ENCODE measurements at regions not wholly inside any gene's neighbourhood (a gene's known extent, or its start where the extent isn't known, plus 50 kb on each side); places are given as distances from the start of the nearest gene placed in this dataset.

- Mint-ChIP-seq H3K4me3 (ENCODE audit: unreplicated experiment) (no peak overlapping the region), H3K27ac (ENCODE audit: unreplicated experiment) (no peak overlapping the region), H3K36me3 (ENCODE audit: unreplicated experiment) (no peaks in the 10 kb centered on the region), H3K4me1 (ENCODE audit: unreplicated experiment) (no peaks in the 10 kb centered on the region), H3K27me3 (ENCODE audit: unreplicated experiment) (no peaks in the 10 kb centered on the region), H3K9me3 (ENCODE audit: unreplicated experiment) (no peaks in the 10 kb centered on the region)
- TF ChIP-seq CTCF (IDR thresholded peaks at IDR 0.05): no peak
- no peak for DNase-seq (ENCODE audit: extremely low spot score, unreplicated experiment)
These were observed 78.5 kb upstream of the TAB3 start for GRCh38 chrX:30967516-30967915.

DNA sequence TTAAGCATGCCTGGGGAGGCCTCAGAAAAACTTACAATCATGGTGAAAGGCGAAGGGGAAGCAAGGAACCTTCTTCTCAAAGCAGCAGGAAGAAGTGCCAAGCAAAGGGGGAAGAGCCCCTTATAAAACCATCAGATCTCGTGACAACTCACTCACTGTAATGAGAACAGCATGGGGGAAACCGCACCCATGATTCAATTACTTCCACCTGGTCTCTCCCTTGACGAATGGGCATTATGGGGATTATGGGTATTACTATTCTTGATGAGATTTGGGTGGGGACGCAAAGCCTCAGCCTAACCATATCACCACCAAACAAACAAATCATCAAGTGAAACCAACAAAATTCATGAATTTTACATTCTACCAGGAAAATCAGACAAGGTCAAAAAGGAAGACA, 76.7 kb upstream of the TAB3 start:
- H3K27ac Mint-ChIP-seq (ENCODE audit: unreplicated experiment): no peak overlapping the region

GRCh38 chrX:30961387-30962174, 72.5 kb upstream of the TAB3 start:
- Mint-ChIP-seq H3K4me3 (ENCODE audit: unreplicated experiment) (no peak overlapping the region), H3K27ac (ENCODE audit: unreplicated experiment) (no peak overlapping the region), H3K36me3 (ENCODE audit: unreplicated experiment) (no peaks in the 10 kb centered on the region), H3K27me3 (ENCODE audit: unreplicated experiment) (no peaks in the 10 kb centered on the region), H3K4me1 (ENCODE audit: unreplicated experiment) (no peaks in the 10 kb centered on the region), H3K9me3 (ENCODE audit: unreplicated experiment) (no peaks in the 10 kb centered on the region)
- TF ChIP-seq CTCF (IDR thresholded peaks at IDR 0.05): no peak
- no peak for DNase-seq (ENCODE audit: extremely low spot score, unreplicated experiment)

More for the DNA sequence above, 76.7 kb upstream of the TAB3 start:
- no peaks in the 10 kb centered on the region for H3K9me3 Mint-ChIP-seq (ENCODE audit: unreplicated experiment)
- H3K27me3 Mint-ChIP-seq (ENCODE audit: unreplicated experiment): no peaks in the 10 kb centered on the region
- no peaks in the 10 kb centered on the region for H3K4me1 Mint-ChIP-seq (ENCODE audit: unreplicated experiment)
- H3K4me3 Mint-ChIP-seq (ENCODE audit: unreplicated experiment): no peak overlapping the region
- H3K36me3 Mint-ChIP-seq (ENCODE audit: unreplicated experiment): no peaks in the 10 kb centered on the region
- DNase-seq (ENCODE audit: extremely low spot score, unreplicated experiment): no peak
- TF ChIP-seq CTCF (IDR thresholded peaks at IDR 0.05): no peak

DNA sequence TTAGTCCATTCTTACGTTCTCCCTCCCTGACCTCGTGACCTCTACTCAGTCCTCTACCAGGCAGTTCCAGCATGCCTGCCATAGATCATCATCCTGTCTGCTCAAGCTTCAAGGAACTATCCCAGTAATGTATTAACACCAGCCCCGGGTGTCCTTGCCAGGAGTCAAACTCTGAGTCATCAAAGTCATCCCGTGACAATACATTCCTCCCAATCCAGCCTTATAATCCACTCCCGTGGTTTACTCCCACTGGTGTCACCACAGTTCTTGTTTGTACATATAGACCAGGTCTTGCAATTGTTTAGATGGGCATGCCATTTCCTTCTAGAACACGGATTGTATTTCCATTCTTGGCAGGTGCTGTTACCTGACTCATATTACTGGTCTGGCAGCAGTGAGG, 68.7 kb upstream of the TAB3 start:
- no peak for TF ChIP-seq CTCF (IDR thresholded peaks at IDR 0.05)
- Mint-ChIP-seq H3K9me3 (ENCODE audit: unreplicated experiment) (no peaks in the 10 kb centered on the region), H3K27me3 (ENCODE audit: unreplicated experiment) (no peaks in the 10 kb centered on the region), H3K4me1 (ENCODE audit: unreplicated experiment) (no peaks in the 10 kb centered on the region), H3K4me3 (ENCODE audit: unreplicated experiment) (no peak overlapping the region), H3K27ac (ENCODE audit: unreplicated experiment) (no peak overlapping the region), H3K36me3 (ENCODE audit: unreplicated experiment) (no peaks in the 10 kb centered on the region)
- DNase-seq (ENCODE audit: extremely low spot score, unreplicated experiment): no peak

DNA sequence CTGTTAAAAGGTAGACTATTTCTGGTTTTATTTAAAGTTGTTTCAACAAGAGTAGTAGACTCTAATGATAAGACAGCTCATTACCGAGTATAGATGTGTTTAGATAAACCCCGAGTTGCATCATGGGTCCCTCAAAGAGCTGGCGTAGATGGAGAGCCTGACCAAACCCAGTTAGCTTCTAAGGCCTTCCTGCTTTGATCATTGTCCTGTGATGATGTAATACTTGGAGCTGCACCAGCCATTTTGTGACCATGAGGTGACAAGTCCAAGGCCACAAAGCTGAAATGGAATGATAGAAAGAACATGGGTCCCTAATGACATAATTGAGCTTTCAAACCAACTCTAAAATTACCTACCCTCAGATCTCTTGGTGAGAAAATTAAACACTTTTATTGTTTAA, 66.6 kb upstream of the TAB3 start:
- no peak for TF ChIP-seq CTCF (IDR thresholded peaks at IDR 0.05)
- no peak for DNase-seq (ENCODE audit: extremely low spot score, unreplicated experiment)
- Mint-ChIP-seq H3K27ac (ENCODE audit: unreplicated experiment) (no peak overlapping the region), H3K9me3 (ENCODE audit: unreplicated experiment) (no peaks in the 10 kb centered on the region), H3K36me3 (ENCODE audit: unreplicated experiment) (no peaks in the 10 kb centered on the region), H3K4me1 (ENCODE audit: unreplicated experiment) (no peaks in the 10 kb centered on the region), H3K4me3 (ENCODE audit: unreplicated experiment) (no peak overlapping the region), H3K27me3 (ENCODE audit: unreplicated experiment) (no peaks in the 10 kb centered on the region)
